NCI-H524 treated with DMSO at 0.1 percent for 48 hours (cell line): ENCODE measurements at regions not wholly inside any gene's neighbourhood (a gene's known extent, or its start where the extent isn't known, plus 50 kb on each side); places are given as distances from the start of the nearest gene placed in this dataset.
A peak's percentile ranks its signal among the peaks of the same experiment; 100 is the strongest.
"Not testable (repeated sequence)": the region's sequence is repeated elsewhere in the genome, so short reads cannot be mapped to it uniquely, and the experiment has no call there.

ENCODE experiments used
- DNase-seq: peaks from one replicate; lab custom pipeline; 2025; lab: John Stamatoyannopoulos, UW

GRCh38 chr4:112775801-112776200 lies 138.9 kb downstream of the LARP7 start:
- DNase-seq, result no peak

- no peak for DNase-seq
Measured at GRCh38 chr4:112776535-112776934, 139.6 kb downstream of the LARP7 start.

- no peak for DNase-seq
Measured at GRCh38 chr4:112778520-112778919, 141.6 kb downstream of the LARP7 start.

- no peak for DNase-seq
Measured at GRCh38 chr4:112793033-112793432, 156.1 kb downstream of the LARP7 start.

GRCh38 chr4:112800001-112800400 lies 163.1 kb downstream of the LARP7 start:
- DNase-seq, result no peak

DNA sequence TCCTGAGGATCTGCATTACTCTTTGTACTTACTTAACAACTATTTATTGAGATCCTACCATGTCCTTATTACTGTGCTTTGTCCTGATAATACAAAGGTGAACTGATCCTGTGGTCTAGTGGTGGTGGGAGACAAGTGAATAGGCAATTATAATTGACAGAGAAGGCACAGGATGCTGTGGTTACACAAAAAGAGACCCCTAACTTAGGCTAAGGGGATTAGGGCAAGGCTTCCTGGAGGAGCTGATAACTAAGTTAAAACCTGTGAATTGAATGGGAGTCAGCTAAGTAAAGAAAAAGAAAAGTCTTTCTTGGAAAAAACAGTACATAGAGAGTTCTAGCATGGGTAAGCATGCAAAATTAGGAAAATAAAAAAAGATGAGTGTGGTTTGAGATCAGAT lies 164.4 kb downstream of the LARP7 start:
- DNase-seq, result no peak

- DNase-seq, result no peak
Measured at GRCh38 chr4:112802780-112803179, 165.8 kb downstream of the LARP7 start.

DNA sequence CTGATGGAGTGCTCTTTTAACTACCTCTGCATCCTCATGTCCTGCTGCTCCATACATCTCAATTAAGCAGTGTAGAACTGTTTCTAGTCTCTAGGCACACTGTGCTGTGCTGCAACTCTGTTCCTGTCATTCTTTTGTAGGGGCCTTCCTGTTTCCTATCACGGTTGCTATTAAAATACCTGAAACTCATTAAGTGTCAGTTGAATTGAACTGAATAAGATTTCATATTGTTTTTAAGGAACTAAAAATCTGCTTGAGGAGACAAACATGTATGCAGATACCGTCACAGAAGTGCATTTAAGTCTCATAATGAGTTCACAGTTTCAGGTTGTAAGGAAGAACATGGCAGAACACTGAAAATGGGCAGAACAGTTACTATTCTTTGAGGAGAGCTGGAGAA lies 170.1 kb downstream of the LARP7 start:
- DNase-seq, result no peak

DNA sequence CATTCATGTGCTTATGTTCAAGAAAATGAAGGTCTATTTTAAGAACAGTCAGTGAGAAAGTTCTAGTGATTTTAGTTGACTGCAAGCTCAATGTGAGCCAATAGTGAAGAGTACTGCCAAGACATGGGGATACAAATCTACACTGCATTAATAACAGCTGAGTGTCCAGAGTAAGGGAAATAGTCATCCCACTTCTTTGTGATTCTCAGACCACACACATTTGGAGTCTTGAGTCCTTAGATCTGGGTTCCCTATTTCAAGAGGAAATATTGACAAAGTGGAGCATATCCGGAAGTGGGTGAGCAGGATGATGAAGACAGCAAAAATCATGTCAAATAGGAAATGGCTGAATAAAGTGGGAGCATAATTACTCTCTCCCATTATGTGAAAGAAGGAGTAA lies 171.1 kb downstream of the LARP7 start:
- no peak for DNase-seq

DNA sequence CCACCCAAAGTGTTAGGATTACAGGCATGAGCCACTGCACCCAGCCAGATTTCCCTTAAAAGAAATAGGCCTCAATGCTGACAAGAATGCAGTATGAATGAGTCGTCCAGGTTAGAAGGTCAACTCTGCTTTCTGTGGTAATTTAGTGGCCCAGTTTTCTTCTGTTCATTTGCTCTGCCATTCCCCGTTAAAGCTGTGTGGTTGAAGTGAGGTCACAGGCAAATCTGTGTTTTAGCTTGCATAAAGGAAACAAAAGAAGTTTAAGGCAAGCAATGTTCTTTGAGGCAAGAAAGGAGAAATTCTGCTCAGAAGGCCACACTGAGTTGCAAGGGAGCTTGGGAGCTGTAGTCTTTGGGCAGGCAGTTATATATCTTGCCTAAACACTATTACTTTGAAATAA lies 176.8 kb downstream of the LARP7 start:
- no peak for DNase-seq

GRCh38 chr4:112817933-112818593 lies 181.1 kb downstream of the LARP7 start:
- DNase-seq, result peak; percentile 55

DNA sequence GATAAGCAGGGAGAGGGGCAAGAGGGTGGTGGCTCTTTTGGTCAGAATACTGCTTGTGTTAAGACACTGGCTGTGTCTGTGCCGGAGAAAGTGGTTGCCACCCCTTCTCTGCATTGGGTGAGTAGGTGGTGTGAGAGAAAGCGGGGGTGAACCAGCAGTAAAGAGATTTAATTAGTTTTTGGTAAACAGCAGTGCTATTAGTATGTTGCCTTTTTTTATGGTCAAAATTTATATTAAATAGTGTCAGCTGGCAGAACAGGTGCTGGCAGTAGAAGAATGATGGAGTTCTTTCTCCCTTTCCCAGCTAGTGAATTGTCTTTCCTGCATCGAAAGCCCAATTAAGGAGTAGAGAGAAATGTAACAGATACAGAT lies 181.6 kb downstream of the LARP7 start:
- no peak for DNase-seq

DNA sequence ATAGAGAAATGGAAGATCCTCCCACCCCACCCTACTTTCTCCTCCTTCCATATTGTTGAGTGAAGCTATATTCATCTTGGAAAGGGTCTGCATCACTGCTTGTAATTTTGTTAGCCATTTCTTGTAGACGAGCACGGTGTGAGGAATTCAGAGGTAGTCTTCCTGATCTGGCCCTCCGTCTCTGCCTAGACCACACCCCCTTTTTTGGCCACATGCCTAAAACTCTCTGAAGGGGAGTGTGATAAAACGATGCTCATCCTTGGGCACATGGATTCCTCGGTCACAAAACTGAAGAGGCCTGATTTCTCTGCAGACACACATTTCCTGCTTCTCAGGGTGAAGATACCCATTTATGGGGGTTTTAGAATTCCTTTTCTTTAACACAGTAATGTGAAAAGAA lies 182.8 kb downstream of the LARP7 start:
- DNase-seq, result no peak

DNA sequence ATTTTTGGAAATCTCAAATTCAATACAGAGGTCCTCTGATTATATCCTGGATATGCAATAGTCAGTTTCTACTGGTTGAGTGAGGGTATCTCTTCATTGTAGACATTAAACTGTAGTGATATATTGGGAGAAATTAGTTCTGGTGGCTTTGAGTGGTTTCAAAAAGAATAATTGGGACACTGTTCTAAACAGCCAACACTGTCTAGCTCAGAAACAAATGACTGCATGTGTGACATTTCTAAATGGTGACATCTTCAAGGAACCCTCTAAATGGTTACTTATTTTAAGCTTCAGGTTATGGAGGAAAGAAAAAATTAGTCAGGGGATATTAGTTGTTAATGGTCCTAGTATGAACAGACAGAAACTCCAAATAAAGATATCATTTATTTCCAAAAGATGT lies 186.2 kb downstream of the LARP7 start:
- no peak for DNase-seq

DNA sequence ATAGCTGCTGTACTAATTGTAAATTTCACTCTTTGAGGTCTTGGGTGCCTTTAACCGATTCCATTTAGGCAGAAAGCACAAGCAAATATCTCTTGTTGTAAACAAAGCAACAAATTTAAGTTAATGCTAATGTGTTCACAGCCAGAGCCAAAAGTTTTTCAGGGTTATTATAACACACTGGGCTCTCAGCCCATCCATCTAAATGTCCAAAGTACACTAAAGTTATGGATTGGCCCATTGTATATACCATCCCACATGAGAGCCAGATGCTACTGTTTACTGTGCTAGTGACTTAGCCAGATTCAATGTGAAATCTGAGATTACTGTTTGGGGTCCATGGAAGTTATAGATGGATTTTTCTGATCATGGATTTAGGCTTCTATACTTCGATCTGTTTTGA lies 186.7 kb downstream of the LARP7 start:
- no peak for DNase-seq

- DNase-seq, result no peak
Measured at GRCh38 chr4:112830753-112831386, 193.9 kb downstream of the LARP7 start.

- no peak for DNase-seq
Measured at GRCh38 chr4:112832493-112832892, 195.6 kb downstream of the LARP7 start.

DNA sequence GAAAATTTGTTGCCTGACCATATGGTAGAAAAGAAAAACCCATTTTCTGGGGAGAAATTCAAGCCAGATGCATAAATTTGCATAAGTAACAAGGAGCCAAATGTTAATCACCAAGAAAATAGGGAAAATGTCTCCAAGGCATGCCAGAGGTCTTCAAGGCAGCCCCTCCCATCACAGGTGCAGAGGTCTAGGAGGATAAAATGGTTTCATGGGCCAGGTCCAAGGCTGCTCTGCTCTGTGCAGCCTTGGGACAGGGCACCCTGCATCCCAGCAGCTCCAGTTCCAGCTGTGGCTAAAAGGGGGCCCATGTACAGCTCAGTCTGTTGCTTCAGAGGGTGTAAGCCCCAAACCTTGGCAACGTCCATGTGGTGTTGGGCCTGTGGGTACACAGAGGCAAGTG lies 200.0 kb downstream of the LARP7 start:
- no peak for DNase-seq

GRCh38 chr4:112838015-112838414 lies 201.1 kb downstream of the LARP7 start:
- DNase-seq, result not testable (repeated sequence)

DNA sequence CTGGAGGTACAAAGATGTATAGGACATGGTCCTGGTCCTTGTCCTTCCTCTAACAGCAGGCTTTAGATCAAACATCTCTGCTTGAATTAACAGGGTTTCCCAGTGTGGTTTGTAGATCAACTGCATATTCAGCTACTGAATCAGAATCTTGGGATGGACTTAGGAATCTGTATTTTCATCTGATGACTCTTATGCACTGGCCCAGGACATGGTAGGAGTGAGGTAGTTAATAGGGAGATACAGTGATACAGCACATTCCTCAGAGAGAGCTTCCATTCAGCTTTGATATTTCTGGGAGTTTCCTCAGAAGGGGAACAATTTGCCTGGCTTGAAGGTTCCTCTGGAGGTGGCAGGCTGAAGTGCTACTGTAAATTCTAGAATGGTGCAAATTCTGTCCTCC lies 203.1 kb downstream of the LARP7 start:
- no peak for DNase-seq

DNA sequence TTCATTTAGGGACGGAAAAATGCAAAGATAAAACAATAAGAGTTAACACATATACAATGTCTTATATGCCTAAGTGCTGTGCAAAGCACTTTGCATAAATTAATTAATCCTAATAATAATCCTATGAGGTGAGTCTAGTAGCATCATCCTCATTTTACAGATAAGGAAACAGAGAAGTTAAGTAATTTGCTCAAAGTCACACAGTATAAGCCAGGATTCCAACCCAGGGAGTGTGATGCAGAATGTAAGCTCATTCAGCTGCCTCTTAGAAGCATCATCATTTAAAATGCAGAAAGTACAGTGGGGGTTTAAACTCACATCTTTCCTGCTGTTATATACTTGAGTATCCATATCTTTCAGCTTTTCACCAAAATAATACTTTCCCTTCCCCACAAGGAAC lies 203.7 kb downstream of the LARP7 start:
- no peak for DNase-seq

DNA sequence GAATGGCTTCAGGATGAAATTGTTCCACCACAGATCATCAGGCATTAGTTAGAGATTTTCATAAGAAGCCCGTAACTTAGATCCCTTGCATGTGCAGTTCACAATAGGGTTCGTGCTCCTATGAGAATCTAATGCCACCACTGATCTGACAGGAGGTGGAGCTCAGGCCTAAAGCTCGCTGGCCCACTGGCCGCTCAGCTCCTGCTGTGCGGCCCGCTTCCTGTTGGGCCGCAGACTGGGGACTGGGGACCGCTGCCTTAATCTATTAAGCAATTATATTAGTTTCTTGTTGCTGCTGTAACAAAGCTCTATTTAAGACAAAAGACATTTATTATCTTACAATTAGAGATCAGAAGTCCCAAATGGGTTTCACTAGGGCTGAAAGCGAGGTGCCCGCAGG lies 205.6 kb downstream of the LARP7 start:
- no peak for DNase-seq

DNA sequence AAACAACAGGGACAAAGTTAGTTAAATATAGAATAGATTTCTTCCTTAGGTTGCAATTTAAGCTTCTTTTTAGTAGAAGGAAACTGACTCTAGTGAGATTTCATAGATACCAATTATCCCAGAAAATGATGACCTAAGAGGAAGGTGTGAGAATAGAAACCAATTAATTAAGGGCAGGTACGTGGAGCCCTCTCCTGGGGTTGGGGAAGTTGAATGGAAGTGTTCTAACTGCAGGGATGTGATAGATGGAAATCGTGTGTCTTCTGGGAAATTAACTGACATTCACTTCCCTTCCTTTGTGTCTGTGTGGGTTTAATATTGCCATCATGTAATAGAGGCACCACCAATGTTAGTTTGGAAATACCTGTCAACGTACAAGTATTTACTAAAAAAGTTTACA lies 204.1 kb upstream of the ANK2 start:
- DNase-seq, result no peak

- DNase-seq, result no peak
Measured at GRCh38 chr4:112847045-112847444, 202.4 kb upstream of the ANK2 start.
